ENCODE measurements at regions not wholly inside any gene's neighbourhood (a gene's known extent, or its start where the extent isn't known, plus 50 kb on each side); places are given as distances from the start of the nearest gene placed in this dataset.
A peak's percentile ranks its signal among the peaks of the same experiment; 100 is the strongest.
"Not testable (repeated sequence)": the region's sequence is repeated elsewhere in the genome, so short reads cannot be mapped to it uniquely, and the experiment has no call there.

DNA sequence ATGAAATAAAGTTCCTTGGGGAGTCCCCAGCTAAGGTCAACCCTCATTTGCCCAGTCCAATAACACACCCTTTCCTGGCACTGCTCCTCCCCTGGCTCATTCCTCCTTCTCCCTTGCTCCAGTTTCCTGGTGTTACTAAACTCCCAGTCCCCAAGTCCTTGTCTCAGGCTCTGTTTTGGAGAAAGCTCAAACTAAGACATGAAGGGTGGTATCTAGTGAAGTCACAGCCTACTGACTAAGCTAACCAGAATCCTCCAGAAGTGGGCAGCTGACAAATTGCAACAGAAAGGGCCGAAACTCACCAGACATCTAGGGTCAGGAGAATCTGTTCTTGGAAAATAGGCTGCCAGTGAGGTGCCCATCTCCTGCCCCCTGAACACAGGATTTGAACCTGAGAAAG is 118.7 kb upstream of the NEK6 start:
- peak; percentile 37 for DNase-seq (ENCODE audit: low read depth, low spot score)
- ChIA-PET POLR2A (interaction anchor here (0.7 kb wide), 1 partner anchor 9 kb away, joined by 4 read pairs; no protein-coding TSS in a partner anchor), CTCF (interaction anchor here (1.5 to 5.0 kb wide), 2 partner anchors 9 to 12 kb away, joined by 4 to 34 read pairs; no protein-coding TSS in a partner anchor)
- TF ChIP-seq CTCF (IDR thresholded peaks at IDR 0.05; ENCODE audit: insufficient read depth, low read length, missing control alignments) = no peak
- no peak overlapping the region for H3K4me3 ChIP-seq (ENCODE audit: low read depth, low read length)

- ChIA-PET POLR2A (interaction anchor here (0.6 kb wide), 1 partner anchor 118 kb away, joined by 3 read pairs; no protein-coding TSS in a partner anchor), CTCF (interaction anchor here (0.7 to 1.0 kb wide), 2 partner anchors 8 to 14 kb away, joined by 3 read pairs; no protein-coding TSS in a partner anchor)
- no peak for DNase-seq (ENCODE audit: low read depth, low spot score)
- no peak overlapping the region for H3K4me3 ChIP-seq (ENCODE audit: low read depth, low read length)
- TF ChIP-seq CTCF (IDR thresholded peaks at IDR 0.05; ENCODE audit: insufficient read depth, low read length, missing control alignments) = no peak
These were observed 116.7 kb upstream of the NEK6 start for GRCh38 chr9:124140941-124141568.

GRCh38 chr9:124144561-124145123 is 113.1 kb upstream of the NEK6 start:
- POLR2A ChIA-PET; CTCF ChIA-PET; H3K4me3 ChIP-seq (ENCODE audit: low read depth, low read length); DNase-seq (ENCODE audit: low read depth, low spot score): not testable (repeated sequence)

DNA sequence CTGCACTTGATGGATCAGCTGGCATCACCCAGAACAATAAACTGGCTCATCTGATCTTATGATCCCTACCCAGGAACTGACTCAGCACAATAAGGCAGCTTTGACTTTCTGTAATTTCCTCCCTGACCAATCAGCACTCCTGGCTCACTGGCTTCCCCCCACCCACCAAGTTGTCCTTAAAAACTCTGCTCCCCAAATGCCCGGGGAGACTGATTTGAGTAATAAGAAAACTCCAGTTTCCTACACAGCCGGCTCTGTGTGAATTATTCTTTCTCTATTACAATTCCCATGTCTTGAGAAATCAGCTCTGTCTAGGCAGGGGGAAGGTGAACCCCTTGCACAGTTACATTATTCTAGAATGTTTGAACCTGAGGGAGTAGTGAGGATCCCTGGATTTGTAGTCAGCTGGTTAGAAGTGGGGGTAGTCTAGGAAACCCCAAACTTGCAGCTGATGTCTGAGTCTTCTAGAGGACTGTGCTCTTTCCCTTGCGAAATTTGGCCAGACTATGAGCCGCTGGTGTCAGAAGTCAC is 111.7 kb upstream of the NEK6 start:
- no peak overlapping the region for H3K4me3 ChIP-seq (ENCODE audit: low read depth, low read length)
- DNase-seq (ENCODE audit: low read depth, low spot score) = no peak
- POLR2A ChIA-PET = no interaction called here
- TF ChIP-seq CTCF (IDR thresholded peaks at IDR 0.05; ENCODE audit: insufficient read depth, low read length, missing control alignments) = no peak
- CTCF ChIA-PET = interaction anchor here (2.9 kb wide), 1 partner anchor 20 kb away, joined by 16 read pairs; no protein-coding TSS in a partner anchor

- ChIA-PET POLR2A (no interaction called here), CTCF (no interaction called here)
- H3K4me3 ChIP-seq (ENCODE audit: low read depth, low read length) = no peak overlapping the region
- no peak for DNase-seq (ENCODE audit: low read depth, low spot score)
- TF ChIP-seq CTCF (IDR thresholded peaks at IDR 0.05; ENCODE audit: insufficient read depth, low read length, missing control alignments) = no peak
These were observed 107.8 kb upstream of the NEK6 start for GRCh38 chr9:124149992-124150391.

DNA sequence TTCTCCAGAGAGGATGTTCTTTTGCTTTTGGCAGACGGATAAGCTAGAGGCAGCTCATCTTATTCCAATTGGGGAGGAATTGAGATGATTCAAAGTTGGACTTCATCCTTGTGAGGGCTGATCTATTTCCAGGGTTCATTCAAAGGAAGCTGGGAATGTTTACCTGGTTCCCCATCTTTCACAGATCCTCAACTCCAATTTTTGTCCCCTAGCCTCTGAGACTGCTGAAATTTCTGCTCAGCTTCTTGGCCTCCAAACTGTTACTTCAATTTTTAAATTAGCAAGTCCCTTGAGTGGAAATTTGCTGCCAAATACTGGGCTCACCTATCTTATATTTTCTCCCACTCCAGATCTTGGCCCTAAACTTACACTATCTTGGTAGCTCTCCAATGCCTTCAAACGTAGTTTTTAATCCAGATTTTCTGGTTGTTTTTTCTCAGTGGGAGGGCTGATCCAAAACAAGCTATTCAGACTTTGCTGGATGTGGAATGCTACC is 93.9 kb upstream of the NEK6 start:
- POLR2A ChIA-PET = no interaction called here
- no peak for TF ChIP-seq CTCF (IDR thresholded peaks at IDR 0.05; ENCODE audit: insufficient read depth, low read length, missing control alignments)
- CTCF ChIA-PET = no interaction called here
- no peak overlapping the region for H3K4me3 ChIP-seq (ENCODE audit: low read depth, low read length)
- DNase-seq (ENCODE audit: low read depth, low spot score) = no peak

Data from AG04449 (cell line).